IMR-90 (cell line): ENCODE measurements at regions not wholly inside any gene's neighbourhood (a gene's known extent, or its start where the extent isn't known, plus 50 kb on each side); places are given as distances from the start of the nearest gene placed in this dataset.

Experiments
- ATAC-seq: fragments of 200-7000 bp; cut with Tn5 transposase; 2 replicates; pipeline ENCODE4 v1.9.1; 2020; ENCODE audit warnings: low read depth, mild to moderate bottlenecking, moderate library complexity
- BruUV-seq: library from RNA; stranded (reverse); fragments of 400-500 nt; replicated peaks from 2 replicates; lab custom pipeline; 2021; lab: Mats Ljungman, UMichigan
- CTCF ChIA-PET: fragments of 300-600 bp; formaldehyde crosslinking; extraction: SDS; loops from one replicate; lab custom pipeline; 2021; ENCODE audit warnings: antibody characterized with exemption; lab: Yijun Ruan, JAX
- POLR2A ChIA-PET: fragments of 300-600 bp; sonication (Branson Sonifier 250); formaldehyde crosslinking; loops from one replicate; lab custom pipeline; 2022; ENCODE audit warnings: antibody characterized with exemption; ENCODE audit not compliant: unreplicated experiment; lab: Charles Lee
- DNase-seq: peaks from one replicate; pipeline ENCODE4 v3.0.0; 2013
- H2AFZ ChIP-seq: replicated peaks from 2 replicates; pipeline ENCODE3; 2013; ENCODE audit warnings: low read length, mild to moderate bottlenecking; ENCODE audit not compliant: poor library complexity
- H2AK5ac ChIP-seq: 2 replicates; pipeline ENCODE4 v1.6.1; 2013; ENCODE audit warnings: low read depth, low read length, inconsistent platforms
- H2AK9ac ChIP-seq: replicated peaks from 2 replicates; pipeline ENCODE3; 2013; ENCODE audit warnings: mild to moderate bottlenecking, low read depth, low read length, moderate library complexity; ENCODE audit not compliant: poor library complexity
- H2BK120ac ChIP-seq: 2 replicates; pipeline ENCODE4 v1.6.1; 2013; ENCODE audit warnings: low read depth, low read length, inconsistent platforms
- H2BK15ac ChIP-seq: 3 replicates; pipeline ENCODE4 v1.6.1; 2013; ENCODE audit warnings: low read depth, low read length, inconsistent platforms
- H2BK20ac ChIP-seq: 2 replicates; pipeline ENCODE4 v1.6.1; 2013; ENCODE audit warnings: low read depth, mild to moderate bottlenecking, inconsistent platforms, low read length, moderate library complexity
- H2BK5ac ChIP-seq: 2 replicates; pipeline ENCODE4 v1.6.1; 2013; ENCODE audit warnings: mild to moderate bottlenecking, low read depth, low read length, inconsistent platforms; ENCODE audit not compliant: poor library complexity, severe bottlenecking
- H3K14ac ChIP-seq: replicated peaks from 2 replicates; pipeline ENCODE4 v1.6.1; 2013; ENCODE audit warnings: low read depth, low read length, inconsistent platforms
- H3K18ac ChIP-seq: 2 replicates; pipeline ENCODE4 v1.6.1; 2013; ENCODE audit warnings: low read depth, low read length, control low read depth
- H3K23ac ChIP-seq: 2 replicates; pipeline ENCODE4 v1.6.1; 2013; ENCODE audit warnings: low read depth, low read length, inconsistent platforms
- H3K27ac ChIP-seq: 2 replicates; pipeline ENCODE4 v1.5.1; 2013; ENCODE audit warnings: mild to moderate bottlenecking, control low read depth, low read length; ENCODE audit not compliant: insufficient read depth
- H3K27me3 ChIP-seq: 2 replicates; pipeline ENCODE4 v1.6.1; 2013; ENCODE audit warnings: low read length; ENCODE audit not compliant: control insufficient read depth, insufficient read depth
- H3K36me3 ChIP-seq: 2 replicates; pipeline ENCODE4 v1.6.1; 2013; ENCODE audit warnings: low read length, mixed read lengths; ENCODE audit not compliant: control insufficient read depth, insufficient read depth
- H3K4ac ChIP-seq: 2 replicates; pipeline ENCODE4 v1.6.1; 2013; ENCODE audit warnings: low read depth, low read length, inconsistent platforms
- H3K4me1 ChIP-seq: 2 replicates; pipeline ENCODE4 v1.6.1; 2013; ENCODE audit warnings: low read length, mixed read lengths; ENCODE audit not compliant: control insufficient read depth, insufficient read depth
- H3K4me2 ChIP-seq: 2 replicates; pipeline ENCODE4 v1.6.1; 2013; ENCODE audit warnings: low read depth, mild to moderate bottlenecking, control low read depth, low read length, moderate library complexity
- H3K4me3 ChIP-seq: 2 replicates; pipeline ENCODE4 v1.5.1; 2013; ENCODE audit warnings: low read depth, mild to moderate bottlenecking, control low read depth, low read length, moderate library complexity; ENCODE audit not compliant: insufficient read depth
- H3K56ac ChIP-seq: 2 replicates; pipeline ENCODE4 v1.6.1; 2013; ENCODE audit warnings: low read length, inconsistent platforms; ENCODE audit not compliant: insufficient read depth; ENCODE audit errors: extremely low read depth
- H3K79me1 ChIP-seq, 2 experiments: 2 replicates each; pipeline ENCODE4 v1.6.1; 2013; ENCODE audit warnings: low read length in 2 of 2, inconsistent platforms in 1 of 2, low read depth in 1 of 2
- H3K9ac ChIP-seq: 2 replicates; pipeline ENCODE4 v1.6.1; 2013; ENCODE audit warnings: low read depth, low read length, control low read depth
- H3K9me1 ChIP-seq: 2 replicates; pipeline ENCODE4 v1.6.1; 2013; ENCODE audit warnings: low read length, inconsistent platforms; ENCODE audit not compliant: insufficient read depth
- H3K9me3 ChIP-seq: 2 replicates; pipeline ENCODE4 v1.6.1; 2013; ENCODE audit warnings: low read length; ENCODE audit not compliant: control insufficient read depth, insufficient read depth
- H4K20me1 ChIP-seq: 2 replicates; pipeline ENCODE4 v1.6.1; 2013; ENCODE audit warnings: low read length, inconsistent platforms; ENCODE audit not compliant: insufficient read depth
- H4K5ac ChIP-seq: 2 replicates; pipeline ENCODE4 v1.6.1; 2013; ENCODE audit warnings: mild to moderate bottlenecking, low read depth, low read length, control low read depth
- H4K8ac ChIP-seq, 2 experiments: 2 replicates each; pipeline ENCODE4 v1.6.1; 2013; ENCODE audit warnings: low read depth in 2 of 2, low read length in 2 of 2, control low read depth in 1 of 2, inconsistent platforms in 1 of 2
- H4K91ac ChIP-seq: 2 replicates; pipeline ENCODE4 v1.6.1; 2013; ENCODE audit warnings: low read depth, low read length, inconsistent platforms; ENCODE audit not compliant: insufficient read depth
- BHLHE40 ChIP-seq: fragments of 150-350 bp; IDR thresholded peaks from 2 replicates; pipeline ENCODE4 v1.6.1; 2016; ENCODE audit warnings: mild to moderate bottlenecking, low read depth, low read length
- CTCF ChIP-seq: conservative IDR thresholded peaks from 2 replicates; pipeline ENCODE4 v1.5.1; 2012; ENCODE audit warnings: mild to moderate bottlenecking, low read depth, low read length, improper control_type of control experiment
- POLR2A ChIP-seq: IDR thresholded peaks from 2 replicates; pipeline ENCODE4 v1.6.1; 2012; ENCODE audit warnings: mild to moderate bottlenecking, low read depth, low read length
- RFX5 ChIP-seq: IDR thresholded peaks from 2 replicates; pipeline ENCODE4 v1.8.0; 2012; ENCODE audit warnings: low read depth, mild to moderate bottlenecking, low read length, moderate library complexity
- WGBS, 2 experiments: methylation state at CpG; one replicate each; pipeline versions ENCODE4 v1.1.5 to v1.1.7; 2013; ENCODE audit warnings: missing lambda C conversion rate in 2 of 2; ENCODE audit not compliant: insufficient read length in 1 of 2; ENCODE audit errors: extremely low coverage in 2 of 2; 5-methylcytosine and 5-hydroxymethylcytosine counted together
- dilution Hi-C: fragments of 300-500 bp; cut with HindIII; formaldehyde crosslinking; loops from one replicate; pipeline ENCODE4 v1.14.3; 2018; ENCODE audit warnings: low sequenced_read_pairs; ENCODE audit not compliant: unreplicated experiment
- in situ Hi-C: fragments of 300-500 bp; cut with MboI; formaldehyde crosslinking; loops from 3 replicates; pipeline ENCODE4 v1.14.3; 2019; ENCODE audit warnings: low sequenced_read_pairs, inconsistent platforms, mixed read lengths
- intact Hi-C: fragments of 100-400 bp; cut with micrococcal nuclease; formaldehyde crosslinking; loops from 2 replicates; pipeline ENCODE4 v1.10.0; 2022
- TF ChIP-seq, protein P1 (sequence below): fragments of 150-350 bp; IDR thresholded peaks from 2 replicates; pipeline ENCODE4 v1.6.1; 2016; ENCODE audit warnings: low read depth, mild to moderate bottlenecking, low read length, moderate library complexity, borderline replicate concordance

GRCh38 chr1:195740862-195741261, 867.4 kb downstream of the KCNT2 start:
- Histone ChIP-seq H2AFZ (no peak overlapping the region), H3K18ac (no peak overlapping the region), H3K56ac (no peak overlapping the region), H2AK9ac (no peak overlapping the region), H4K5ac (no peak overlapping the region), H4K8ac (peak overlapping the region in 1 of 2 experiments; percentile 30; a peak in 1 of 4 replicates), H2BK120ac (no peak overlapping the region), H4K20me1 (no peaks in the 10 kb centered on the region), H2BK20ac (no peak overlapping the region), H2BK5ac (peak overlapping the region; percentile 17), H2AK5ac (no peak overlapping the region), H3K14ac (no peak overlapping the region), H3K4me2 (no peak overlapping the region), H2BK15ac (no peak overlapping the region), H3K23ac (no peak overlapping the region), H3K9me3 (no peaks in the 10 kb centered on the region), H3K4ac (no peak overlapping the region), H3K4me3 (no peak overlapping the region), H3K9ac (no peak overlapping the region), H3K9me1 (no peaks in the 10 kb centered on the region), H3K79me1 (no peaks in the 10 kb centered on the region), H3K27ac (no peak overlapping the region), H4K91ac (no peak overlapping the region), H3K27me3 (no peaks in the 10 kb centered on the region), H3K36me3 (no peaks in the 10 kb centered on the region), H3K4me1 (no peaks in the 10 kb centered on the region; the same call in 1 of the 2 replicates)
- no peak for TF ChIP-seq POLR2A
- no peak for TF ChIP-seq CTCF
- TF ChIP-seq, protein P1, sequence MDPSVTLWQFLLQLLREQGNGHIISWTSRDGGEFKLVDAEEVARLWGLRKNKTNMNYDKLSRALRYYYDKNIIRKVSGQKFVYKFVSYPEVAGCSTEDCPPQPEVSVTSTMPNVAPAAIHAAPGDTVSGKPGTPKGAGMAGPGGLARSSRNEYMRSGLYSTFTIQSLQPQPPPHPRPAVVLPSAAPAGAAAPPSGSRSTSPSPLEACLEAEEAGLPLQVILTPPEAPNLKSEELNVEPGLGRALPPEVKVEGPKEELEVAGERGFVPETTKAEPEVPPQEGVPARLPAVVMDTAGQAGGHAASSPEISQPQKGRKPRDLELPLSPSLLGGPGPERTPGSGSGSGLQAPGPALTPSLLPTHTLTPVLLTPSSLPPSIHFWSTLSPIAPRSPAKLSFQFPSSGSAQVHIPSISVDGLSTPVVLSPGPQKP: no peak
- TF ChIP-seq BHLHE40: no peak
- TF ChIP-seq RFX5: no peak
- ATAC-seq (peak; percentile 69), DNase-seq (peak; percentile 64)
- dilution Hi-C loops (no loop called here), intact Hi-C loops (no loop called here), in situ Hi-C loops (no loop called here)
- POLR2A ChIA-PET: no interaction called here
- no TSS peak for BruUV-seq
- WGBS, 2 experiments: no CpG with 5 or more reads among the region's 1 CpG
- CTCF ChIA-PET: no interaction called here
